GM12878 (cell line): ENCODE measurements at regions not wholly inside any gene's neighbourhood (a gene's known extent, or its start where the extent isn't known, plus 50 kb on each side); places are given as distances from the start of the nearest gene placed in this dataset.

Source experiments
- BACH1 ChIP-seq: fragments of 450-650 bp; IDR thresholded peaks from 2 replicates; pipeline ENCODE4 v1.6.1; 2017; ENCODE audit warnings: mild to moderate bottlenecking, borderline replicate concordance
- CREM ChIP-seq: IDR thresholded peaks from 2 replicates; pipeline ENCODE4 v1.6.1; 2014; ENCODE audit warnings: antibody characterized with exemption, low read depth
- ESRRA ChIP-seq: IDR thresholded peaks from 2 replicates; pipeline ENCODE4 v1.6.1; 2012; ENCODE audit warnings: mild to moderate bottlenecking, low read length, improper control_type of control experiment
- JUNB ChIP-seq: IDR thresholded peaks from 2 replicates; pipeline ENCODE4 v1.6.1; 2016; ENCODE audit warnings: antibody characterized with exemption, mild to moderate bottlenecking
- MEF2A ChIP-seq: IDR thresholded peaks from 2 replicates; pipeline ENCODE4 v1.6.1; 2011; ENCODE audit warnings: low read depth, mild to moderate bottlenecking, low read length, moderate library complexity; ENCODE audit not compliant: insufficient read depth
- MEF2B ChIP-seq: fragments of 450-650 bp; IDR thresholded peaks from 2 replicates; pipeline ENCODE4 v1.6.1; 2018; ENCODE audit warnings: mild to moderate bottlenecking, moderate library complexity; ENCODE audit not compliant: partially characterized antibody, poor library complexity, severe bottlenecking
- NFIC ChIP-seq: IDR thresholded peaks from 2 replicates; pipeline ENCODE4 v1.6.1; 2012; ENCODE audit warnings: low read depth, mild to moderate bottlenecking, inconsistent platforms, low read length, moderate library complexity
- RAD51 ChIP-seq: fragments of 450-650 bp; IDR thresholded peaks from 2 replicates; pipeline ENCODE4 v1.6.1; 2016; ENCODE audit warnings: moderate library complexity, mild to moderate bottlenecking, inconsistent platforms
- RBBP5 ChIP-seq: fragments of 200-600 bp; sonication (generic); conservative IDR thresholded peaks from 2 replicates; pipeline ENCODE4 v1.6.1; 2016
- TF ChIP-seq, protein P1 (sequence below): fragments of 450-650 bp; IDR thresholded peaks from 2 replicates; pipeline ENCODE4 v1.6.1; 2016; ENCODE audit warnings: mild to moderate bottlenecking, moderate library complexity, borderline replicate concordance
- TF ChIP-seq, protein P2 (sequence below): fragments of 450-650 bp; IDR thresholded peaks from 2 replicates; pipeline ENCODE4 v1.6.1; 2017; ENCODE audit warnings: borderline replicate concordance

- TF ChIP-seq, protein P1, sequence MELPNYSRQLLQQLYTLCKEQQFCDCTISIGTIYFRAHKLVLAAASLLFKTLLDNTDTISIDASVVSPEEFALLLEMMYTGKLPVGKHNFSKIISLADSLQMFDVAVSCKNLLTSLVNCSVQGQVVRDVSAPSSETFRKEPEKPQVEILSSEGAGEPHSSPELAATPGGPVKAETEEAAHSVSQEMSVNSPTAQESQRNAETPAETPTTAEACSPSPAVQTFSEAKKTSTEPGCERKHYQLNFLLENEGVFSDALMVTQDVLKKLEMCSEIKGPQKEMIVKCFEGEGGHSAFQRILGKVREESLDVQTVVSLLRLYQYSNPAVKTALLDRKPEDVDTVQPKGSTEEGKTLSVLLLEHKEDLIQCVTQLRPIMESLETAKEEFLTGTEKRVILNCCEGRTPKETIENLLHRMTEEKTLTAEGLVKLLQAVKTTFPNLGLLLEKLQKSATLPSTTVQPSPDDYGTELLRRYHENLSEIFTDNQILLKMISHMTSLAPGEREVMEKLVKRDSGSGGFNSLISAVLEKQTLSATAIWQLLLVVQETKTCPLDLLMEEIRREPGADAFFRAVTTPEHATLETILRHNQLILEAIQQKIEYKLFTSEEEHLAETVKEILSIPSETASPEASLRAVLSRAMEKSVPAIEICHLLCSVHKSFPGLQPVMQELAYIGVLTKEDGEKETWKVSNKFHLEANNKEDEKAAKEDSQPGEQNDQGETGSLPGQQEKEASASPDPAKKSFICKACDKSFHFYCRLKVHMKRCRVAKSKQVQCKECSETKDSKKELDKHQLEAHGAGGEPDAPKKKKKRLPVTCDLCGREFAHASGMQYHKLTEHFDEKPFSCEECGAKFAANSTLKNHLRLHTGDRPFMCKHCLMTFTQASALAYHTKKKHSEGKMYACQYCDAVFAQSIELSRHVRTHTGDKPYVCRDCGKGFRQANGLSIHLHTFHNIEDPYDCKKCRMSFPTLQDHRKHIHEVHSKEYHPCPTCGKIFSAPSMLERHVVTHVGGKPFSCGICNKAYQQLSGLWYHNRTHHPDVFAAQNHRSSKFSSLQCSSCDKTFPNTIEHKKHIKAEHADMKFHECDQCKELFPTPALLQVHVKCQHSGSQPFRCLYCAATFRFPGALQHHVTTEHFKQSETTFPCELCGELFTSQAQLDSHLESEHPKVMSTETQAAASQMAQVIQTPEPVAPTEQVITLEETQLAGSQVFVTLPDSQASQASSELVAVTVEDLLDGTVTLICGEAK = no peak
- TF ChIP-seq RAD51 = no peak
- TF ChIP-seq, protein P2, sequence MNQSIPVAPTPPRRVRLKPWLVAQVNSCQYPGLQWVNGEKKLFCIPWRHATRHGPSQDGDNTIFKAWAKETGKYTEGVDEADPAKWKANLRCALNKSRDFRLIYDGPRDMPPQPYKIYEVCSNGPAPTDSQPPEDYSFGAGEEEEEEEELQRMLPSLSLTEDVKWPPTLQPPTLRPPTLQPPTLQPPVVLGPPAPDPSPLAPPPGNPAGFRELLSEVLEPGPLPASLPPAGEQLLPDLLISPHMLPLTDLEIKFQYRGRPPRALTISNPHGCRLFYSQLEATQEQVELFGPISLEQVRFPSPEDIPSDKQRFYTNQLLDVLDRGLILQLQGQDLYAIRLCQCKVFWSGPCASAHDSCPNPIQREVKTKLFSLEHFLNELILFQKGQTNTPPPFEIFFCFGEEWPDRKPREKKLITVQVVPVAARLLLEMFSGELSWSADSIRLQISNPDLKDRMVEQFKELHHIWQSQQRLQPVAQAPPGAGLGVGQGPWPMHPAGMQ = no peak
- no peak for TF ChIP-seq CREM
- TF ChIP-seq MEF2B = no peak
- no peak for TF ChIP-seq ESRRA
- TF ChIP-seq JUNB = no peak
- TF ChIP-seq RBBP5 = no peak
- no peak for TF ChIP-seq NFIC
- TF ChIP-seq MEF2A = no peak
- TF ChIP-seq BACH1 = no peak
These were observed 139.1 kb upstream of the TRPC4 start (continued) for GRCh38 chr13:38008636-38009035.
